GM04504 (cell line): ENCODE measurements at regions not wholly inside any gene's neighbourhood (a gene's known extent, or its start where the extent isn't known, plus 50 kb on each side); places are given as distances from the start of the nearest gene placed in this dataset.

ENCODE experiments used
- DNase-seq: peaks from one replicate; pipeline ENCODE4 v3.0.0-alpha.2; 2012; ENCODE audit warnings: low read depth

GRCh38 chr2:118738524-118739308 lies 108.7 kb downstream of the EN1 start:
- peak; percentile 91 for DNase-seq

GRCh38 chr2:118738106-118738505 lies 109.3 kb downstream of the EN1 start:
- DNase-seq, result no peak

DNA sequence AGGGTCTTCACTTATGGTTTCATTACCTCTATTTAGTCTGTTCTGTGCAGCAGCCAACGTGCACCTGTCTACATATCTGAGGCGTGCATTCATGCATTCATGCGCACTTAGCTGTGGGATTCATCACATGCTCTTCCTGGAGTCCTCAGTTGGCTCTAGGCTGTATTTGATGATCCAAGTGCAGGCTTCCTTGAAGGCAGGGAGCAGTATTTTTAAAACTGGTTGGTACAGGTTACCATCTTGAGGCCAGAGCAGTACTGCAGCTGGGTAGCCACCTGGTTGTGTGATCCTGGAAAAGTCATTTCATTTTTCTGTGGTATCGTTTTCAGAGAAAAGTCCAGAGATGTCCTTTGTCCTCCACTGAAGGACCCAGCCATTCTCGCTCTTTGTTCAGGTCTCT lies 109.8 kb downstream of the EN1 start:
- no peak for DNase-seq

- no peak for DNase-seq
Observed at GRCh38 chr2:118732432-118732831, 115.0 kb downstream of the EN1 start.

GRCh38 chr2:118731413-118731812 lies 116.0 kb downstream of the EN1 start:
- DNase-seq, result no peak

- no peak for DNase-seq
Observed at GRCh38 chr2:118730405-118730804, 117.0 kb downstream of the EN1 start.

DNA sequence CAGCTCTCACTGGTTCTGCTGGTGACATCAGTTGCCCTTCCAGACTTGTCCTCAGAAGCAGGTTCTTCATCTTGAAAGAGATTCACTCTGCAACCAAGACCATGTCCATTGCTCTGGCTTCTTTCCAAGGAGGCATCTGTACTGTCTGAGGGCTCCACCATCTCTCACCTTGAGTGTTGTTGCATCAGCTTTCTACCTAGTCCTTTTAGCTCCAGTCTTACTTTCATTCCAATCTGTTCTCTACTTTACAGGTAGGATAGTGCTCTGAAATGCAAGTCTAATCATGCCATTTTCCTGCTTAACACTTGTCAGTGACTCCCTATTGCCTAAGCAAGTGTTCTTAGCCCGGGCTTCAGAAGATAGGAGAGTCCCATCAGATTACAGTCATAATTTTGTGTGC lies 117.7 kb downstream of the EN1 start:
- no peak for DNase-seq

DNA sequence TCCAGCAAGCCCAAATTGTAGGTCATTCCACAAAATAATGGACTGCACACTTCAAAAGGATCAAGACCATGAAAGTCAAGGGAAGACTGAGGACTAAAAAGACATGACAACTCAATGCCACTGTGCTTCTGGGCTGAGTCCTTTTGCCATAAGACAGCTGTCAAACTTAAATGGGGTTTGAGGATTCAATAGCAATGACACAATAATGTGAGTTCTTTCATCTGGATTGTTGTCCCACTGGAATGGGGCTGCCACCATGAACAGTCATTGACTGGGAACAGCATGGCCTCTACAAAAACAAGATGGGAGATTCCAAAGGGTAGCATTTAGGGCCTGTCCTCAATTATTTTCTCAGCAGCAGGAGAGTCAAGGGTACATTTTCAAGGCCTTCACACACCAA lies 118.5 kb downstream of the EN1 start:
- DNase-seq, result no peak

DNA sequence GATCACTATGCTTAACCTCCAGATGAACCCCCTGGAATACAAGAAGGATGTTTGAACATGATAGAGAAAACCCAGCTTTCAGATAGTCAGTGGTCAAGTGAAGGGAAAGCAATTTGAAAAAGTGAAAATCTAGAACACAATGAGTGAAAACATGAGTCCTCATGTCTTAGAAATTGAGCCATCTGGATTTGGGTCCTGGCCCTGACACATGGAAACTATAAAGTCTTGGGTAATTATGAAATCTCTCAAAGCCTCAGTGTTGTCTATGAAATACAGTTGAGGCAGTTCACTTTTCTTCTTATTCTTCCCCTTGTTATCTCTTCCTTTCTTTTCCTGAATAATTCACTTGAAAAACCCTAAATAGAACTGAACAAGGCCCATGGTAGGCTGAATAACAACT lies 120.6 kb downstream of the EN1 start:
- DNase-seq, result no peak

GRCh38 chr2:118723394-118723793 lies 124.1 kb downstream of the EN1 start:
- DNase-seq, result no peak

DNA sequence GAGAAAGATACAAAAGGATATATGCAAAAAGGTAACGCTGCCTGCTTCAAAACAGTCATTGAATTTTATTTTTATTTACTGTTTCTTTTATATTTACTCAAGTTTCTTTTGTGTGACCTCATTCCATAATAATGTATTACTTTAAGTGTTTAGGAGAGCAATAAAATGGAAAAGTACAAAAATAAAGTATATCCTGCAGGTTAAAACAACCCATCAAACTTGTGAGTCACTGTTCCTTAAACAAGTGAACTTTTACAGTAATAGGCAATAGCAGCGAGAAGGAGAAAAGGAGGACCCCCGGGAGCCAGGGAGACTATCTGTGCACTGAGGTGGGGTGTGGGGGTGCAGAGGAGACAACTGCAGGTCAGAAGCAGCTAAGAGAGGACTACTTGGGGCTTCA lies 124.5 kb downstream of the EN1 start:
- no peak for DNase-seq

DNA sequence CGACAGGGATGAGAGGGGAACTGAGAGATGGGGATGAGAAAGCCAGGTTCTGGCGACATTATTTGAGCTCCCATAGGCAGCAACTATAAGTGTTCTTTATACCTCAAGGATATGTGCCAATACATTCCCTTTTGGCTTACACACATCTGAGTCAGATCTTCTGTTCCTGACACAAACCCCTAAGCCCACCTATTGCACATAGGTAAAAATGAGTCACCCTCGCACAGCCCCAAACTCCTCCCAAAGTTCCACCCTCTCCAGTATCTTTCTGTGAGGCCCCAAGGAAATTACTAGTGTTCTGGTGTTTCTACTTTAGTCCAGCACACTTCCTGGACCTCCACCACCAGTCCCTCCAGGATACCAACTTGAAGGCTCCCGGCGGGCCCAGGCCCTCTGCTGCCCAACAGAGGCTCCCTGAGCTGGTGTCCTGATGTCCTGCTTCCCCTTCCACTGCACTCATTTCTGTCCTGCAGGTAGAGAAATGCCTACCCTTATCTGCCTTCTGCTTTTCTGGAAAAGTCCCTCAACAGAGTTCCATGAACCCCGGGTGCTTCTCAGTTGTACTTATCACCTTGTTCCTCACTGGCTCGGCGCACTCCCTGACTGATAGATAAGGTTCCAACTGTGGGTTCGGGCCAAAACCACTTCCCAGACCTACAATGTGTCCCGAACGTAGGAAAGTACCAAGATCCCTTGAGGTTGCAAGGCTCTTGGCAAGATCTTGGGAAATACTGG lies 125.5 kb downstream of the EN1 start:
- no peak for DNase-seq

- no peak for DNase-seq
Observed at GRCh38 chr2:118720866-118721265, 126.6 kb downstream of the EN1 start.

DNA sequence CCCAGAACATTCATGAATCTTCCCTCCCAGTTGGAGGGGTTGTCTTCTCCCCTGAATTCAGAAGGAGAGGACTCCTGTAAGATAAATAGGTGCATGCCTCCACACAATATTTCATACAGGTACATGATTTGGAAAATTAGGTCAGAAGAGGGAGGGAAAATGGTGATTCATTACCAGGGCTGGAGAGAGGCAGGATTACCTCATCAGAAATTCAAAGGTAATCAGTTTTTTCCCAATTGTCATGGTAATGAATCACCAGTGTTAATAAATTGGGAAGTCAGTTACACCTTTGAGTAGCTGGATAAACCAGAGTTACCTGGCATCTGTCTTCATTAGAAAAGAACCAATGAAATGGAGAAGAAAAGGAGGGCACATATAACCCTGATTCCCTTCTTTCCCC lies 128.5 kb downstream of the EN1 start:
- no peak for DNase-seq

DNA sequence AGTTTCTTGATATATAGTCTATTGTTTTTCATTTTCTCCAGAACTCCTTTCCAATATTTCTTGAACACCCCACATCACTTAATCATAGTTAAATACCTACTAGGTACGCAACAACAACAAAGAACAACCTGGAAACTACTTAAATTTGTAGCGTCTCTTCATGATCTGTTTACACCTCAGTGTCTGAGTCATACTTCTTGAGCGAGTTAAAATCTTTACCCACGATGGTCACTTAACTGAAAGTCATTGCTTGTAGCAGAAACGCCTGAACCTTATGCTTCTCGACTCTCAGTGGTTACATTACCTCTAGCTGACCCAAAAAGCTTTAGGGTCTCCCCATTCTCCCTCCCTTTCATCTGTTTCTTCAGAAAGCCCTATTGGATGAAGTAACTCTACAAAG lies 131.3 kb downstream of the EN1 start:
- DNase-seq, result no peak

DNA sequence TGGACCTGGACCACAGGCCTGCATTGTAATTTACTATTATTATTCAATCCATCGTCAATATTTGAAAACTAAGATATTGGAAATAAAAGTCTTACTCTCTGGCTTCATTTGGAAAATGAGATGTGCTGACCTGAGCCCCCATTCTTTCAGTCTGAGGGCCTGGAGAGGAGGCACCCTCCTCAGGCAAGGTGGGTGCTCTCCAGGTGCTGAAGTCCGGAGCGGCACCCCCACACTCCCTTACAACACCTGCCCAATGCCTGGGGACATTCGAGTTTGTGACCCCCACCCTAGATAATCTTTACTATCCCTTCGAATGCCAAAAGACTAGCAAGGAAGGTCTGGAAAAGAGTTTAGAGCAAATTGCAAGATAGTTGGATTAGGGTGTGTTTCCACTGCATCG lies 133.3 kb downstream of the EN1 start:
- DNase-seq, result no peak

- no peak for DNase-seq
Observed at GRCh38 chr2:118711603-118712002, 135.8 kb downstream of the EN1 start.

DNA sequence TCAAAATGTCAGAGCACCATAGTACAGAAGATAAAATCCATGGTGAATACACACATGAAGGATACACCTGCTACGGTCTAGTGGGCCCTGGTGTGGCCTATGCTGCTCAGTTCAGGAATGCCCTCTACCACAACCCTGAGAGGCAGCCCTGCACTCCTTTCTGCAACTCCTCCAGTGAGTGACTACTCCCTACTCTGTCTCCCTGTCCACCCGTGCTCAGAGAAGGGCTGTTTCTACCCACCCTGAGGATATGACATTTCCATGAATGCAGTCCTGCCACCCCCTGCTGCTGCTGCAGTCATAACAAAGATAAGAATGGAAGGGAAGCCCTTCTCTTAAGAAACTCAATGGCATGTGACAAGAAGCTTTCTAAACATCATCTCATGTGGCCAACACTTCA lies 137.0 kb downstream of the EN1 start:
- DNase-seq, result no peak

- DNase-seq, result no peak
Observed at GRCh38 chr2:118709786-118710185, 137.7 kb downstream of the EN1 start.

GRCh38 chr2:118706844-118707243 lies 140.6 kb downstream of the EN1 start:
- DNase-seq, result no peak

DNA sequence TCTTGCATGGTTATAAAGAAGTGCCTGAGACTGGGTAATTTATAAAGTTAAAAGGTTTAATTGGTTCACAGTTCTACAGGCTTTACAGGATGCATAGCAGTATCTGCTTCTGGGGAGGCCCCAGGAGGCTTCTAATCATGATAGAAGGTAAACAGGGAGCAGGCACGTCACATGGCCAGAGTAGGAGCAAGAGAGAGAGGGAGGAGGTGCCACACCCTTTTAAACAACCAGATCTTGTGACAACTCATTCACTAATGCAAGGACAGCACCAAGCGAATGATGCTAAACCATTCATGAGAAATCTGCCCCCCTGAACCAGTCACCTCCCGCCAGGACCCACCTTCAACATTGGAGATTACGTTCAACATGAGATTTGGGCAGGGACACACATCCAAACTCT lies 141.1 kb downstream of the EN1 start:
- no peak for DNase-seq

GRCh38 chr2:118705032-118705431 lies 142.4 kb downstream of the EN1 start:
- DNase-seq, result peak; percentile 33

DNA sequence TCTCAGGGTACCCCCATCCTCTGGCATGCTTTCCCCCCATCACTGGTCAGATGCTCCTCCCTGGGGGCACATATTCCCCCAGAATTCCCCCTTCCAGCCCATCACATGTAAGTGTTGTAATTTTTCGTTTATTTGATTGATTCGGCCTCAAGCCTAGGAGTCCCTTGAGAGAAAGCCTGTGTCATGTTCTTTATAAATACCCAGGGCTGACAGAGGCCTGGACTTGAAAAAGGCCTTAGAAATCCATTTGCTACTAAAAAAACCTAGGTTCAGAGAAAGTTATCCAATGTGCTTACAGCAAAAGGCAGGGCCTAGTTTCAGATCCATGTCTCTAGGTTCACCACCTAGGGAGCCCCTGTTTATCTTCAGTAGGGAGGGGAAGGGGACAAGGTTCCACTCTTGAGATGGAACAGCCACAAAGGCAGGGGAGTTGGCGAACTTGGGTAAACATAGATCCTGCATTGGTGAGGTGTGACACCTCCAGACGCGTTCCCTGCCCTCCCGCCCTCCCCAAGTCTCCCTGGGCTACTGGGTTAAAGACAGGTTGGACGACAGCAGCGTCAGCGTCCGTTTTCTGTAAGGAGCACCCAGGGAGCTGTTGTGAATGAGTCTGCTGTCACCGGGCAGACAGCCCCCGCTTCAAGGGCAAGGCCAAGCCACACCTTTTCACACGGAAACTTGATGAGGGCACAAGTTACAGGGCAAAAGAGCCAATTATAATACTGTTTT lies 147.8 kb downstream of the EN1 start:
- DNase-seq, result no peak
